ENCODE measurements at regions not wholly inside any gene's neighbourhood (a gene's known extent, or its start where the extent isn't known, plus 50 kb on each side); places are given as distances from the start of the nearest gene placed in this dataset.

DNA sequence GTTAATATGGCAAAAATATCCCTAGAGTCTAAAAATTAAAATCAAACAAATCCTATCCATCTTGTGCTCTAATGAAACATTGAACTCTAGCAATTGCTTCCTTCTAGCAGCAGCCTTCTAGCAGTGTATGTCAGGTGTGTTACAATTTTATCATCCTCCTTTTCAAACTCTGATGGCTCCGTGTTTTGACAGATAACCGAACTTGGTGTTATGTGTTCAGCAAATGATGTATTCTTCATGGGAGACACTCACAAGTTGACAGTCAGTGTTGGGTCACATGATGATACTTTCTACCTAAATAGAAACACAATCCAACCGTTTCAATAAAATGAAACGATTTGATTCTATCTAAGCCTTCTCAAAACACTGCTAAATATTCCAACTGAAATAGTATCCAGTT is 525.3 kb upstream of the NOVA1 start:
- H3K4me3 ChIP-seq (ENCODE audit: low read depth, low read length, poor library complexity, severe bottlenecking), result no peak overlapping the region
- POLR2A ChIA-PET (ENCODE audit: low non-redundant PET), result no interaction called here
- no peaks in the 10 kb centered on the region for H3K27me3 ChIP-seq (replicated peaks; ENCODE audit: insufficient read depth, low read depth, low read length, poor library complexity)
- BruUV-seq (replicated peaks), result no TSS peak
- H3K9me3 ChIP-seq (ENCODE audit: low read depth, low read length, poor library complexity, severe bottlenecking), result peaks cover 6% of the 10 kb centered on the region
- DNase-seq (ENCODE audit: low spot score), result no peak
- intact Hi-C loops (cut with micrococcal nuclease; ENCODE audit: unreplicated experiment), result no loop called here
- TF ChIP-seq, protein P1, sequence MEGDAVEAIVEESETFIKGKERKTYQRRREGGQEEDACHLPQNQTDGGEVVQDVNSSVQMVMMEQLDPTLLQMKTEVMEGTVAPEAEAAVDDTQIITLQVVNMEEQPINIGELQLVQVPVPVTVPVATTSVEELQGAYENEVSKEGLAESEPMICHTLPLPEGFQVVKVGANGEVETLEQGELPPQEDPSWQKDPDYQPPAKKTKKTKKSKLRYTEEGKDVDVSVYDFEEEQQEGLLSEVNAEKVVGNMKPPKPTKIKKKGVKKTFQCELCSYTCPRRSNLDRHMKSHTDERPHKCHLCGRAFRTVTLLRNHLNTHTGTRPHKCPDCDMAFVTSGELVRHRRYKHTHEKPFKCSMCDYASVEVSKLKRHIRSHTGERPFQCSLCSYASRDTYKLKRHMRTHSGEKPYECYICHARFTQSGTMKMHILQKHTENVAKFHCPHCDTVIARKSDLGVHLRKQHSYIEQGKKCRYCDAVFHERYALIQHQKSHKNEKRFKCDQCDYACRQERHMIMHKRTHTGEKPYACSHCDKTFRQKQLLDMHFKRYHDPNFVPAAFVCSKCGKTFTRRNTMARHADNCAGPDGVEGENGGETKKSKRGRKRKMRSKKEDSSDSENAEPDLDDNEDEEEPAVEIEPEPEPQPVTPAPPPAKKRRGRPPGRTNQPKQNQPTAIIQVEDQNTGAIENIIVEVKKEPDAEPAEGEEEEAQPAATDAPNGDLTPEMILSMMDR (conservative IDR thresholded peaks at IDR 0.05; ENCODE audit: low read depth, low read length), result no peak
- TF ChIP-seq EZH2 (IDR thresholded peaks at IDR 0.05; ENCODE audit: borderline replicate concordance, low read depth, low read length, poor library complexity, severe bottlenecking), result no peak
- H3K4me1 ChIP-seq (ENCODE audit: insufficient read depth, low read length, poor library complexity, severe bottlenecking), result no peaks in the 10 kb centered on the region
- CTCF ChIA-PET, result no interaction called here
- H3K27ac ChIP-seq (ENCODE audit: low read depth, low read length, poor library complexity, severe bottlenecking), result no peak overlapping the region
- no peaks in the 10 kb centered on the region for H3K36me3 ChIP-seq (ENCODE audit: insufficient read depth, low read length, poor library complexity, severe bottlenecking)

DNA sequence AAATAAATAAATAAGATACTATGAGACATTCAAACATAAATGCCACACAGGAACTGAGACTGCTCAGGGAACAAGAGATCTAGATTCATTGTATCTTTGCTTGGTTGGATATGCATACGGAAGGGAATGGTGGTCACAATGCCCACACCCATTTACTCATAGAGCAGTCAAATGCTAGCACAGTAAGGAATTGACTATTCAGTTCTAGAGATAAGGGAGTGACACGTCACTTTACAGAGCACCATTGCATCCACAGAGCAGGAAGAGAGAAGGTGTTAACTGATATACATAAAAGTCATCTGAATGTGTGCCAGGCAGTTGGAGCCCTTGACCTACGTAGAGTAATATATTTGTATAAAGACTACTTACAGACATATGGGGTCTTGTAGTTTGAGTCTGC is 530.0 kb upstream of the NOVA1 start:
- no peak overlapping the region for H3K4me3 ChIP-seq (ENCODE audit: low read depth, low read length, poor library complexity, severe bottlenecking)
- intact Hi-C loops (cut with micrococcal nuclease; ENCODE audit: unreplicated experiment), result no loop called here
- H3K9me3 ChIP-seq (ENCODE audit: low read depth, low read length, poor library complexity, severe bottlenecking), result no peaks in the 10 kb centered on the region
- no peaks in the 10 kb centered on the region for H3K36me3 ChIP-seq (ENCODE audit: insufficient read depth, low read length, poor library complexity, severe bottlenecking)
- H3K27me3 ChIP-seq (replicated peaks; ENCODE audit: insufficient read depth, low read depth, low read length, poor library complexity), result no peaks in the 10 kb centered on the region
- no peaks in the 10 kb centered on the region for H3K4me1 ChIP-seq (ENCODE audit: insufficient read depth, low read length, poor library complexity, severe bottlenecking)
- no TSS peak for BruUV-seq (replicated peaks)
- H3K27ac ChIP-seq (ENCODE audit: low read depth, low read length, poor library complexity, severe bottlenecking), result no peak overlapping the region
- no peak for DNase-seq (ENCODE audit: low spot score)
- ChIA-PET CTCF (no interaction called here), POLR2A (ENCODE audit: low non-redundant PET) (no interaction called here)
- no peak for TF ChIP-seq EZH2 (IDR thresholded peaks at IDR 0.05; ENCODE audit: borderline replicate concordance, low read depth, low read length, poor library complexity, severe bottlenecking)
- TF ChIP-seq, protein P1 (conservative IDR thresholded peaks at IDR 0.05; ENCODE audit: low read depth, low read length), result no peak

DNA sequence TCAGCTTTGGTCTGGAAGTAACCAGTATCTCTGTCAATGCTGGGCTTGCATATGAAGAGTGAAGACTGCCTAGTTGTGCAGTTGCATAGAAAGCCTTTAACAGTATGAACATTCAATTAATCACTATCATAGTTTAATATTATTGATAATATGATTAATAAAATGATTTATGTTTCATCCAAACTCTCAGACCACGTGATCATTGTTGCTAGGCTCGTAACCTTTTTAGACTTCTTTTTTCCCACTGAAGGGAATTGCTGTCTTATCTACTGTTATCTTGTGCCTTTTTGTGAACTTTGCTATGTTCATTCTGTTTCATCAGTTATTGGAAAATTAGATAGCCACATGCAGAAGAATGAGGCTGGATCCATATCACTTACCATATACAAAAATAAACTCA is 536.4 kb upstream of the NOVA1 start:
- Histone ChIP-seq H3K27me3 (replicated peaks; ENCODE audit: insufficient read depth, low read depth, low read length, poor library complexity) (no peaks in the 10 kb centered on the region), H3K36me3 (ENCODE audit: insufficient read depth, low read length, poor library complexity, severe bottlenecking) (no peaks in the 10 kb centered on the region), H3K4me3 (ENCODE audit: low read depth, low read length, poor library complexity, severe bottlenecking) (no peak overlapping the region), H3K4me1 (ENCODE audit: insufficient read depth, low read length, poor library complexity, severe bottlenecking) (no peaks in the 10 kb centered on the region), H3K27ac (ENCODE audit: low read depth, low read length, poor library complexity, severe bottlenecking) (no peak overlapping the region), H3K9me3 (ENCODE audit: low read depth, low read length, poor library complexity, severe bottlenecking) (peaks cover 4% of the 10 kb centered on the region)
- no TSS peak for BruUV-seq (replicated peaks)
- DNase-seq (ENCODE audit: low spot score), result no peak
- no peak for TF ChIP-seq EZH2 (IDR thresholded peaks at IDR 0.05; ENCODE audit: borderline replicate concordance, low read depth, low read length, poor library complexity, severe bottlenecking)
- TF ChIP-seq, protein P1 (conservative IDR thresholded peaks at IDR 0.05; ENCODE audit: low read depth, low read length), result no peak
- intact Hi-C loops (cut with micrococcal nuclease; ENCODE audit: unreplicated experiment), result no loop called here
- POLR2A ChIA-PET (ENCODE audit: low non-redundant PET), result no interaction called here
- CTCF ChIA-PET, result no interaction called here

Measured in A673 (cell line).